ENCODE measurements at regions not wholly inside any gene's neighbourhood (a gene's known extent, or its start where the extent isn't known, plus 50 kb on each side); places are given as distances from the start of the nearest gene placed in this dataset.
"Not testable (repeated sequence)": the region's sequence is repeated elsewhere in the genome, so short reads cannot be mapped to it uniquely, and the experiment has no call there.

GRCh38 chr18:79587226-79587741, 92.3 kb upstream of the CTDP1 start:
- no peaks in the 10 kb centered on the region for H3K36me3 ChIP-seq (ENCODE audit: insufficient read depth, low read depth, low read length)
- H3K27ac ChIP-seq (ENCODE audit: low read length) = no peak overlapping the region
- no peak overlapping the region for H3K4me3 ChIP-seq (ENCODE audit: low read length)
- H3K27me3 ChIP-seq (ENCODE audit: insufficient read depth, low read length) = peaks cover 3% of the 10 kb centered on the region; the same call in 1 of the 2 replicates
- H3K9me3 ChIP-seq (ENCODE audit: insufficient read depth, low read depth, low read length) = no peaks in the 10 kb centered on the region
- no peaks in the 10 kb centered on the region; the same call in 1 of the 2 replicates for H3K4me1 ChIP-seq (ENCODE audit: insufficient read depth, low read length)
- no peak overlapping the region for H3K9ac ChIP-seq (ENCODE audit: low read depth, low read length)

- Histone ChIP-seq H3K4me1 (ENCODE audit: insufficient read depth, low read length) (no peaks in the 10 kb centered on the region; the same call in 1 of the 2 replicates), H3K9ac (ENCODE audit: low read depth, low read length) (no peak overlapping the region)
These were observed 91.6 kb upstream of the CTDP1 start for GRCh38 chr18:79587779-79588635.

GRCh38 chr18:79588636-79589481, 90.7 kb upstream of the CTDP1 start:
- Histone ChIP-seq H3K9ac (ENCODE audit: low read depth, low read length) (no peak overlapping the region), H3K27me3 (ENCODE audit: insufficient read depth, low read length) (peaks cover 3% of the 10 kb centered on the region; the same call in 1 of the 2 replicates), H3K4me1 (ENCODE audit: insufficient read depth, low read length) (no peaks in the 10 kb centered on the region; the same call in 1 of the 2 replicates), H3K27ac (ENCODE audit: low read length) (no peak overlapping the region), H3K36me3 (ENCODE audit: insufficient read depth, low read depth, low read length) (no peaks in the 10 kb centered on the region), H3K4me3 (ENCODE audit: low read length) (no peak overlapping the region; the same call in 1 of the 2 replicates), H3K9me3 (ENCODE audit: insufficient read depth, low read depth, low read length) (no peaks in the 10 kb centered on the region)

More at GRCh38 chr18:79587779-79588635, 91.6 kb upstream of the CTDP1 start:
- Histone ChIP-seq H3K27me3 (ENCODE audit: insufficient read depth, low read length) (peaks cover 3% of the 10 kb centered on the region; the same call in 1 of the 2 replicates), H3K27ac (ENCODE audit: low read length) (no peak overlapping the region), H3K4me3 (ENCODE audit: low read length) (no peak overlapping the region; the same call in 1 of the 2 replicates), H3K36me3 (ENCODE audit: insufficient read depth, low read depth, low read length) (no peaks in the 10 kb centered on the region), H3K9me3 (ENCODE audit: insufficient read depth, low read depth, low read length) (no peaks in the 10 kb centered on the region)

- Histone ChIP-seq H3K4me3 (ENCODE audit: low read length) (no peak overlapping the region), H3K27ac (ENCODE audit: low read length) (no peak overlapping the region), H3K36me3 (ENCODE audit: insufficient read depth, low read depth, low read length) (no peaks in the 10 kb centered on the region), H3K9me3 (ENCODE audit: insufficient read depth, low read depth, low read length) (no peaks in the 10 kb centered on the region), H3K4me1 (ENCODE audit: insufficient read depth, low read length) (no peaks in the 10 kb centered on the region; the same call in 1 of the 2 replicates), H3K9ac (ENCODE audit: low read depth, low read length) (no peak overlapping the region), H3K27me3 (ENCODE audit: insufficient read depth, low read length) (peaks cover 3% of the 10 kb centered on the region; the same call in 1 of the 2 replicates)
These were observed 90.0 kb upstream of the CTDP1 start for GRCh38 chr18:79589601-79590091.

- Histone ChIP-seq H3K9me3 (ENCODE audit: insufficient read depth, low read depth, low read length) (no peaks in the 10 kb centered on the region), H3K36me3 (ENCODE audit: insufficient read depth, low read depth, low read length) (no peaks in the 10 kb centered on the region), H3K27me3 (ENCODE audit: insufficient read depth, low read length) (peaks cover 3% of the 10 kb centered on the region; the same call in 1 of the 2 replicates), H3K4me1 (ENCODE audit: insufficient read depth, low read length) (no peaks in the 10 kb centered on the region; the same call in 1 of the 2 replicates), H3K9ac (ENCODE audit: low read depth, low read length) (no peak overlapping the region), H3K4me3 (ENCODE audit: low read length) (no peak overlapping the region), H3K27ac (ENCODE audit: low read length) (no peak overlapping the region)
These were observed 89.2 kb upstream of the CTDP1 start for GRCh38 chr18:79590191-79591031.

- Histone ChIP-seq H3K4me3 (ENCODE audit: low read length) (no peak overlapping the region), H3K9me3 (ENCODE audit: insufficient read depth, low read depth, low read length) (no peaks in the 10 kb centered on the region), H3K36me3 (ENCODE audit: insufficient read depth, low read depth, low read length) (no peaks in the 10 kb centered on the region), H3K27me3 (ENCODE audit: insufficient read depth, low read length) (peaks cover 3% of the 10 kb centered on the region; the same call in 1 of the 2 replicates), H3K4me1 (ENCODE audit: insufficient read depth, low read length) (no peaks in the 10 kb centered on the region; the same call in 1 of the 2 replicates), H3K9ac (ENCODE audit: low read depth, low read length) (no peak overlapping the region), H3K27ac (ENCODE audit: low read length) (no peak overlapping the region)
These were observed 88.6 kb upstream of the CTDP1 start for GRCh38 chr18:79591032-79591308.

- H3K36me3 ChIP-seq (ENCODE audit: insufficient read depth, low read depth, low read length); H3K4me3 ChIP-seq (ENCODE audit: low read length): not testable (repeated sequence)
These were observed 86.9 kb upstream of the CTDP1 start for GRCh38 chr18:79592684-79593083.

GRCh38 chr18:79595876-79596374, 83.7 kb upstream of the CTDP1 start:
- Histone ChIP-seq H3K9me3 (ENCODE audit: insufficient read depth, low read depth, low read length) (no peaks in the 10 kb centered on the region), H3K27ac (ENCODE audit: low read length) (no peak overlapping the region), H3K9ac (ENCODE audit: low read depth, low read length) (no peak overlapping the region), H3K36me3 (ENCODE audit: insufficient read depth, low read depth, low read length) (no peaks in the 10 kb centered on the region), H3K4me3 (ENCODE audit: low read length) (no peak overlapping the region), H3K4me1 (ENCODE audit: insufficient read depth, low read length) (no peaks in the 10 kb centered on the region), H3K27me3 (ENCODE audit: insufficient read depth, low read length) (no peaks in the 10 kb centered on the region)

More at GRCh38 chr18:79592684-79593083, 86.9 kb upstream of the CTDP1 start:
- not testable (repeated sequence) for H3K9ac ChIP-seq (ENCODE audit: low read depth, low read length); H3K4me1 ChIP-seq (ENCODE audit: insufficient read depth, low read length); H3K27ac ChIP-seq (ENCODE audit: low read length); H3K9me3 ChIP-seq (ENCODE audit: insufficient read depth, low read depth, low read length); H3K27me3 ChIP-seq (ENCODE audit: insufficient read depth, low read length)

GRCh38 chr18:79596446-79597175, 83.0 kb upstream of the CTDP1 start:
- Histone ChIP-seq H3K27me3 (ENCODE audit: insufficient read depth, low read length) (no peaks in the 10 kb centered on the region), H3K36me3 (ENCODE audit: insufficient read depth, low read depth, low read length) (no peaks in the 10 kb centered on the region), H3K9me3 (ENCODE audit: insufficient read depth, low read depth, low read length) (no peaks in the 10 kb centered on the region), H3K9ac (ENCODE audit: low read depth, low read length) (no peak overlapping the region), H3K4me1 (ENCODE audit: insufficient read depth, low read length) (no peaks in the 10 kb centered on the region), H3K4me3 (ENCODE audit: low read length) (no peak overlapping the region), H3K27ac (ENCODE audit: low read length) (no peak overlapping the region)

GRCh38 chr18:79597176-79597830, 82.3 kb upstream of the CTDP1 start:
- no peak overlapping the region for H3K9ac ChIP-seq (ENCODE audit: low read depth, low read length)
- no peak overlapping the region for H3K27ac ChIP-seq (ENCODE audit: low read length)
- no peak overlapping the region for H3K4me3 ChIP-seq (ENCODE audit: low read length)
- no peaks in the 10 kb centered on the region for H3K27me3 ChIP-seq (ENCODE audit: insufficient read depth, low read length)
- H3K9me3 ChIP-seq (ENCODE audit: insufficient read depth, low read depth, low read length) = no peaks in the 10 kb centered on the region
- H3K36me3 ChIP-seq (ENCODE audit: insufficient read depth, low read depth, low read length) = no peaks in the 10 kb centered on the region
- no peaks in the 10 kb centered on the region for H3K4me1 ChIP-seq (ENCODE audit: insufficient read depth, low read length)
